ENCODE measurements at regions not wholly inside any gene's neighbourhood (a gene's known extent, or its start where the extent isn't known, plus 50 kb on each side); places are given as distances from the start of the nearest gene placed in this dataset.

- Histone ChIP-seq H3K4me3 (ENCODE audit: low read depth, low read length) (no peak overlapping the region), H3K27ac (no peak overlapping the region), H3K27me3 (ENCODE audit: insufficient read depth, low read depth, severe bottlenecking) (no peaks in the 10 kb centered on the region), H3K9me3 (ENCODE audit: severe bottlenecking) (no peaks in the 10 kb centered on the region), H3K36me3 (no peaks in the 10 kb centered on the region)
- no peak for TF ChIP-seq CTCF (IDR thresholded peaks at IDR 0.05; ENCODE audit: low read depth, low read length)
- DNase-seq: peak; percentile 2
Measured at GRCh38 chr2:240213476-240214421, 73.3 kb upstream of the OTOS start.

- no peak for TF ChIP-seq CTCF (IDR thresholded peaks at IDR 0.05; ENCODE audit: low read depth, low read length)
- no peak overlapping the region for H3K4me3 ChIP-seq (ENCODE audit: low read depth, low read length)
- H3K36me3 ChIP-seq: no peaks in the 10 kb centered on the region
- H3K9me3 ChIP-seq (ENCODE audit: severe bottlenecking): no peaks in the 10 kb centered on the region
- no peak overlapping the region for H3K27ac ChIP-seq
- no peaks in the 10 kb centered on the region for H3K27me3 ChIP-seq (ENCODE audit: insufficient read depth, low read depth, severe bottlenecking)
- peak; percentile 6 for DNase-seq
Measured at GRCh38 chr2:240214790-240215675, 74.6 kb upstream of the OTOS start.

GRCh38 chr2:240215676-240216051, 75.2 kb upstream of the OTOS start:
- H3K27ac ChIP-seq: no peak overlapping the region

GRCh38 chr2:240216167-240216566, 75.7 kb upstream of the OTOS start:
- TF ChIP-seq CTCF (IDR thresholded peaks at IDR 0.05; ENCODE audit: low read depth, low read length): no peak
- H3K27me3 ChIP-seq (ENCODE audit: insufficient read depth, low read depth, severe bottlenecking): no peaks in the 10 kb centered on the region
- peak; percentile 1 for DNase-seq
- no peak overlapping the region for H3K4me3 ChIP-seq (ENCODE audit: low read depth, low read length)
- no peak overlapping the region for H3K27ac ChIP-seq
- H3K36me3 ChIP-seq: no peaks in the 10 kb centered on the region
- H3K9me3 ChIP-seq (ENCODE audit: severe bottlenecking): no peaks in the 10 kb centered on the region

More at GRCh38 chr2:240215676-240216051, 75.2 kb upstream of the OTOS start:
- no peaks in the 10 kb centered on the region for H3K9me3 ChIP-seq (ENCODE audit: severe bottlenecking)
- no peak overlapping the region for H3K4me3 ChIP-seq (ENCODE audit: low read depth, low read length)
- TF ChIP-seq CTCF (IDR thresholded peaks at IDR 0.05; ENCODE audit: low read depth, low read length): no peak
- no peaks in the 10 kb centered on the region for H3K27me3 ChIP-seq (ENCODE audit: insufficient read depth, low read depth, severe bottlenecking)
- peak; percentile 2 for DNase-seq
- H3K36me3 ChIP-seq: no peaks in the 10 kb centered on the region

- H3K4me3 ChIP-seq (ENCODE audit: low read depth, low read length): no peak overlapping the region
- no peaks in the 10 kb centered on the region for H3K36me3 ChIP-seq
- no peaks in the 10 kb centered on the region for H3K27me3 ChIP-seq (ENCODE audit: insufficient read depth, low read depth, severe bottlenecking)
- H3K27ac ChIP-seq: no peak overlapping the region
- DNase-seq: peak; percentile 6
- TF ChIP-seq CTCF (IDR thresholded peaks at IDR 0.05; ENCODE audit: low read depth, low read length): no peak
- H3K9me3 ChIP-seq (ENCODE audit: severe bottlenecking): peaks cover 8% of the 10 kb centered on the region
Measured at GRCh38 chr2:240217431-240218301, 77.2 kb upstream of the OTOS start.
